ENCODE measurements at regions not wholly inside any gene's neighbourhood (a gene's known extent, or its start where the extent isn't known, plus 50 kb on each side); places are given as distances from the start of the nearest gene placed in this dataset.
"Not testable (repeated sequence)": the region's sequence is repeated elsewhere in the genome, so short reads cannot be mapped to it uniquely, and the experiment has no call there.

DNA sequence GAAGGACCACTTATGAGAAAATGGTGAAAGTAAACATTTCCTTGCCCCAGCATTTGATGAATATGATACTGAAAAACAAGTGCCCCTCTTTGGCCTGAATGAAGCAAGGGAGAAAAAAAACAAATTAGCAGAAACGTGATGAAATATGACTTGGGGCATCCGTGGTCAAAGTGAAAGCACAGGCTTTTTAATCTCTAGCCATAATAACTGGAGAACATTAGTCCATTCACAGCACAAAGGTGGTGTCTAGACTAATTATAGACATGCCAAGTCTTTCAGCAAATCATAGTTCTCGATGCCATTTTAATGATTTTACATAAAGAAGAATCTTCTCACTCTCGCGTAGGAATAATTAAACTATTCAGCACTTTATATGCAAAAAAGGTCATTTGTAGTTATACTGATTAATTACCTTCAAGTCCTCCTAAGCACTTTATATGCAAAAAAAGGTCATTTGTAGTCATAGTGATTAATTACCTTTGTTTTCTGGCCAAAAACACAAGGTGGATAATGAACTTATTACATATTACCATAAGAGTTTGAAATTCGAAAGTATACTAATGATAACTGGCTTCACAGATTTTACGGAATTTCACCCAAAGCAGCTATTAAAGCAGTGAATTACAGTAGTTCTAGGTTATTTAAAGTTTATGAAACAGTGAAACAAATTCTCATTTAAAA, 121.6 kb downstream of the ZNF22 start:
- not testable (repeated sequence) for DNase-seq

DNA sequence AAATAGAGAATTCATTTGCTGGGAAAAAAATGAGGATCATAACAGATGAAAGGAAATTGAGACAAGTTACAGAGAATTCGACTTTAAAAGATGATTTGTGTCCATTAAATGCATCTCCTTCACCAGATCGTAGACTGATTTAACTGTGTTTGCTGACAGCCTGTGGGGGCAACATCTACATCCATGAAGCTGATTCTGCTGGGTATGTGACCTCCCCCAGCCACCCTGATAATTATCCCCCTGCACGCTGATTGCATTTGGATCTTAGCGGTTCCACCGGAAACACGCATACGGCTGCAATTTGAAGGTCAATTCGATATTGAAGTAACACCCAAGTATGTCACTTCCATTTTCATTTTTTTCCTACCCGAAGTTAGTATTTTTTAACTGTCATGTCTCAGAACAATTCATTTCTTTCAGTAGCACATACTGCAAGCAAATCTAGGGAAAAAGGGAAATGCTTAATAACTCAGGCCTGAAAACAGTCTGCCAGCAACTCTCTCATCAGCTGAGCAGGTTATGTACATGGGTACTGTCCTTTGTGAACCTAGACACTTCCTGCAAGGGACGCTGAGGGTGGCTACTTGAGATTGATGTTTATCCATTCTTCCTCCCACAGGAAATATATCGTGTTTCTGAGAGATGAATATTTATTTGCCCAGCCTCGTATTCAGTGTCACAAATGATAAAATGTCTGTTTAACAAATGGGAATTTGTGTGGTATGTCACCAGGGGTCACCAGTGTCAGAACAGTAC, 134.9 kb downstream of the ZNF22 start:
- DNase-seq = no peak

DNA sequence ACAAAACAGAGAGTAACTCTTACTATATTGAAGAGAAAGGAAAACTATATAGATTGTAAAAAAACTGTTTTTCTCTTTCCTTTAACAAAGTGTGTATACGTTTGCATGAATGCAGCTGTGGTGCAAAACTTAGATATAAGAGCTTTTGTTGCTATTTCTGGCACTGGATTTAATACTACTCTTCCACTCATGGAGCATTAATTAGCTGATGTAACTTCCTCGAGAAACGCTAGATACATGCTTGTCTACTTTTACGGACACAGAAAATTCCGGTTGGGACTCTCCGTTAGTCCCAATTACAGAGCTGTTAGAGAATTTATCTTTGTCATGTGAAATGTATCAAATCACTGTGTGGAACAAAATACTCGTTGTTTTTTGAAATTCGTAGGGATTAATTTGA, 135.5 kb downstream of the ZNF22 start:
- DNase-seq = no peak

- no peak for DNase-seq
Observed at GRCh38 chr10:45144326-45145070, 143.8 kb downstream of the ZNF22 start.

- DNase-seq = not testable (repeated sequence)
Observed at GRCh38 chr10:45145143-45145542, 144.4 kb downstream of the ZNF22 start.

GRCh38 chr10:45147000-45147399, 146.3 kb downstream of the ZNF22 start:
- DNase-seq = no peak

GRCh38 chr10:45150997-45151396, 150.3 kb downstream of the ZNF22 start:
- DNase-seq = no peak

- no peak for DNase-seq
Observed at GRCh38 chr10:45151467-45152214, 150.9 kb downstream of the ZNF22 start.

- DNase-seq = no peak
Observed at GRCh38 chr10:45152726-45153125, 152.0 kb downstream of the ZNF22 start.

GRCh38 chr10:45154502-45154901, 153.8 kb downstream of the ZNF22 start:
- DNase-seq = no peak

DNA sequence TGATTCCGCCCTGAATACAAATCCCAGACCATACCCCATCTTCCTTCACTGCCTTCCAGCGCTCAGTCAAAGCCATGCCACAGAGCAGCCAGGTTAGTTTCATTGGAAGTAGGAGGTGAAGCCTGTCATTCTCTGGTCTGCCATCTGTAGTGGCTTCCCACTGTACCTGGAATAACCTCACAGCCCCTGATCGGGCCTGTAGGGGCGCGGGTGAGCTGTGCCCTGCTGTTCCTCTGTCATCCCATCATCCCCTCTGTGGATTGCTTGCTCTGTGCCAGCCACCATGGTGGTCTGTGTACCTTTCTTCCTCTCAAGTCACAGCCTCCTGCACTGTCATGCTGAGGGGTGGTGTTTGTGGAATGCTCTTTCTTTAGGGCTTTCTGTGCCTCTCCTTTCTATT, 155.1 kb downstream of the ZNF22 start:
- no peak for DNase-seq

DNA sequence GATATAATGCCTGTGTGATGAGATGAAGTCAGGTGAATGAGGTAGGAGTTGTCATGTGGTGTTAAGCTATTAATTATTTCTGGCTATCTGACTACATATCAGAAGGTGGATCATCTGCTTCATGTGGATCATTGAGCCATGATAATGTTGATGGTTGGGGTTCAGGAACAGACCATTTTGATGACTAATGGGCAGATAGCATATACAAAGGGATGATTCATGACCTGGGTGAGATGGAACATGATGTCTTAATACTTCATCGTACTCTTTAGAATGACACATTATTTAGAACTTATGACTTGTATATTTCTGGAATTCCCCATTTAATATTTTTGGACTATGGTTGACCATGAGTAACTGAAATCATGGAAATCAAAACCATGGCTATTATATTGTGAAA, 155.1 kb downstream of the OR13A1 start:
- no peak for DNase-seq

DNA sequence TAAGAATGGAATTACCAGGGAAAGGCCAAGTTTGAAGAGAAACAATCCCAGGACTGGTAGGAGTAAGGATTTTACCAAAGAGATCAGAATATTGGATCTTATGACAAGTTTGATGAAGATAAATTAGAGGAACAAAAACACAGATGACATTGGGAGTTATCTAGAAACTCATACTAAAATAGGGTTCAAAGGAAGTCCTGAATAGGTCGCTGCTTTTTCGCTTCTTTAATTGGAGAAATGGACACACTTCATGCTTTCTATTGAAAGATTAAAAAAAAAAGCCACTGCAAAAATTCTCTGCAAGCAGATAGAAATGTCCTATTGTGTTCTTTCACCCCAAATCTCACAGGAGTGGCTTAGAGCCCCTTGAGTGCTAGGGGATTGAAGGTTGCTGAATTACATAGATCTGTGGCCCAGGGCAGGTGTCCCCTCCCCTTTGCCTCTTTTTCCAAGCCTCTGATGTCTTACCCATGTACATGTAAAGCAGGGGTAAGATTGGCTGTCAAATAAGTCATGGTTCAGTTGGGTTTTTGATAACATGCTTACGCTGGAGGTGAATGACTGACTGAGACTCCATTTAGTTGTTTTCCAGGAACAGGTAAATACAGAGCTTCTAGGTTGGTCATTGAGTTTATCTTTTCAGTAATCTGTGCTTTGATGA, 152.0 kb downstream of the OR13A1 start:
- no peak for DNase-seq

DNA sequence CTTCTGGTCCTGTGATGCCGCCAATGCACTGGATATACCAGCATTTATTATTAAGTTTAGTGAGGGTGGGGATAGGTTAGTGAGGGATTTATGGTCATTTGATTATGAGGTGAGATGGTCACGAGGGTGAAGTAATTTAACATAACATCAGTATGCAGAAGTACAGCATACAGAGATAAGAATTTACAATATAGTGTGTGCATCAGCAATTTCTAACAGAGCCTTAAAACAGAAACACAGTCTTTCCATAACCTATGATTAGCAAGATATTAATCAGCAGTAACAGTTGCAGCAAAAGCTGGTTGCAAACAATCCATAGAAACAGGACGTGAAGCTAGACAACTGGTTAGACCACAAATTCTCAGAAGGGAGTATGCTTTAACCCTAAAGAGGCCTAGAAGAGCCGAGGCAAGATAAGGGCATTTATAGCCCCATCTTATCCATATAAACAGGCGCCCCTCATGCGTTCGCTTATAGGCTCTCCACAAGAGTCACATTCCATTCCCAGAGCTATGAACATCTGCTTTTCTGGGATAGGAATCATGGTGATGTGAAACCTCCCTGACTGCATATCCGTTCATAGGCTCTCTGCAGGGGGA, 139.8 kb downstream of the OR13A1 start:
- DNase-seq = not testable (repeated sequence)

- DNase-seq = no peak
Observed at GRCh38 chr10:45179691-45180090, 135.7 kb downstream of the OR13A1 start.

DNA sequence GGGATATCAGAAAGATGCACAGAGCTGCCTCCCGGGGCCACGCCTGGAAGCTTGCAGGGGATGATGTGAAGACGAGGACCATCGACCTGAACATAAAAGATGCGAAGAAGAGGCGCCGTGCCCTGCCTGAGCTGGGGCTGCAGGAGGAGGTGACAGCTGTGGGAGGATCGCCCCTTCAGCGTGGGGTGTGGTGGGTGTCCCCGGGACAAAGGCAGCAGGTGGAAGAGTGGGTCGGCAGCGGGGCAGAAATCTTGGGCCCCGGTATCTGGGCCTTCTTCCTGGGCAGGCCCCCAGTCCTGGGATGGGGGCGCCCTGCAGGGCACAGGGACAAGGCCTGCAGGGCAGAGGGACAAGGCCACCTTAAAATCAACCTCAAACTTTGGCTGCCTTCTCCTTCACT, 134.9 kb downstream of the OR13A1 start:
- no peak for DNase-seq

- no peak for DNase-seq
Observed at GRCh38 chr10:45180946-45181875, 134.2 kb downstream of the OR13A1 start.

- DNase-seq = no peak
Observed at GRCh38 chr10:45183174-45183573, 132.2 kb downstream of the OR13A1 start.

- DNase-seq = no peak
Observed at GRCh38 chr10:45197816-45198485, 117.5 kb downstream of the OR13A1 start.

GRCh38 chr10:45198486-45199204, 116.8 kb downstream of the OR13A1 start:
- no peak for DNase-seq
